Endodermal cell (in vitro differentiated cells): ENCODE measurements at regions not wholly inside any gene's neighbourhood (a gene's known extent, or its start where the extent isn't known, plus 50 kb on each side); places are given as distances from the start of the nearest gene placed in this dataset.

ENCODE experiments used
- DNase-seq: peaks from one replicate; pipeline ENCODE4 v3.0.0-alpha.2; 2017
- H3K27ac ChIP-seq: 2 replicates; pipeline ENCODE4 v1.5.1; 2013; ENCODE audit warnings: mild to moderate bottlenecking, low read depth, low read length, moderate library complexity
- H3K27me3 ChIP-seq: 2 replicates; pipeline ENCODE4 v1.6.1; 2013; ENCODE audit warnings: mild to moderate bottlenecking, low read length, moderate library complexity; ENCODE audit not compliant: insufficient read depth, control insufficient read depth, poor library complexity, severe bottlenecking
- H3K36me3 ChIP-seq: 2 replicates; pipeline ENCODE4 v1.7.0; 2013; ENCODE audit warnings: mild to moderate bottlenecking, low read length, moderate library complexity; ENCODE audit not compliant: control insufficient read depth, insufficient read depth
- H3K4me1 ChIP-seq: one replicate; pipeline ENCODE4 v1.7.0; 2013; ENCODE audit warnings: low read length; ENCODE audit not compliant: control insufficient read depth, insufficient read depth
- H3K4me3 ChIP-seq: 2 replicates; pipeline ENCODE4 v1.5.1; 2013; ENCODE audit warnings: mild to moderate bottlenecking, low read length, moderate library complexity
- H3K9ac ChIP-seq: 2 replicates; pipeline ENCODE4 v1.6.1; 2013; ENCODE audit warnings: mild to moderate bottlenecking, low read length, moderate library complexity; ENCODE audit not compliant: poor library complexity, severe bottlenecking; ENCODE audit errors: extremely low read depth
- H3K9me3 ChIP-seq: 2 replicates; pipeline ENCODE4 v1.6.1; 2013; ENCODE audit warnings: mild to moderate bottlenecking, low read length, moderate library complexity; ENCODE audit not compliant: control insufficient read depth
- H3K27ac Mint-ChIP-seq: 2 replicates; pipeline ENCODE4 v1.8.0; 2020; ENCODE audit warnings: mixed read lengths
- H3K27me3 Mint-ChIP-seq: 2 replicates; pipeline ENCODE4 v1.8.0; 2021; ENCODE audit warnings: mild to moderate bottlenecking, mixed read lengths; ENCODE audit not compliant: insufficient read depth
- H3K36me3 Mint-ChIP-seq: 2 replicates; pipeline ENCODE4 v1.8.0; 2020; ENCODE audit warnings: low read depth, mixed read lengths
- H3K4me1 Mint-ChIP-seq: 2 replicates; pipeline ENCODE4 v1.8.0; 2020; ENCODE audit warnings: mixed read lengths
- H3K4me3 Mint-ChIP-seq: 2 replicates; pipeline ENCODE4 v1.8.0; 2020; ENCODE audit warnings: mild to moderate bottlenecking, moderate library complexity, mixed read lengths
- H3K9me3 Mint-ChIP-seq: 2 replicates; pipeline ENCODE4 v1.8.0; 2020; ENCODE audit warnings: mild to moderate bottlenecking, mixed read lengths
- WGBS, 2 experiments: methylation state at CpG; one replicate each; pipeline versions ENCODE4 v1.1.5 to v1.1.7; 2013; ENCODE audit warnings: missing lambda C conversion rate in 2 of 2, mixed read lengths in 1 of 2; ENCODE audit not compliant: insufficient coverage in 1 of 2, insufficient read length in 1 of 2; 5-methylcytosine and 5-hydroxymethylcytosine counted together
- TF ChIP-seq, protein P1 (sequence below): fragments of 200-600 bp; sonication (generic); conservative IDR thresholded peaks from 2 replicates; pipeline ENCODE4 v1.5.0; 2021; ENCODE audit warnings: antibody characterized with exemption, mild to moderate bottlenecking

DNA sequence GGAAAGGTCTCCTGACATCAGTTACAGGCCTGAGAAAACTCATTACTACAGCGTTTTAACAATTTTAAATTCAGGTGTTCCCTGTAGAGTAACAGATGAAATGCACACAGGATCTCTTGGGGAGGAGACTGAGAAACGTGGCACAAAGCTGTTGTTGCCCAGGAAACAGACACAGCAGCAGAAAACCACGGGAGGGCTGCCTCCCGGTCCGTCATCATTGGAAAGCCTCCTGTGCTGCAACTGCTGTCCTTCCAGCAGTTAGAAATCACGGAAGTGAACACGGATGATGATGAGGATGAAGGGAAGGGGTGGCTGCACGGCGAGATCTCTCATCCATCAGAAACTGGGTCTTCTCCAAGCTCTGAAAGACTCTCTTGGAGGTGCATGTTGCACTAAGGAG, 94.6 kb upstream of the RNF32 start:
- Mint-ChIP-seq H3K4me1 (no peaks in the 10 kb centered on the region), H3K9me3 (no peaks in the 10 kb centered on the region), H3K36me3 (no peaks in the 10 kb centered on the region)

DNA sequence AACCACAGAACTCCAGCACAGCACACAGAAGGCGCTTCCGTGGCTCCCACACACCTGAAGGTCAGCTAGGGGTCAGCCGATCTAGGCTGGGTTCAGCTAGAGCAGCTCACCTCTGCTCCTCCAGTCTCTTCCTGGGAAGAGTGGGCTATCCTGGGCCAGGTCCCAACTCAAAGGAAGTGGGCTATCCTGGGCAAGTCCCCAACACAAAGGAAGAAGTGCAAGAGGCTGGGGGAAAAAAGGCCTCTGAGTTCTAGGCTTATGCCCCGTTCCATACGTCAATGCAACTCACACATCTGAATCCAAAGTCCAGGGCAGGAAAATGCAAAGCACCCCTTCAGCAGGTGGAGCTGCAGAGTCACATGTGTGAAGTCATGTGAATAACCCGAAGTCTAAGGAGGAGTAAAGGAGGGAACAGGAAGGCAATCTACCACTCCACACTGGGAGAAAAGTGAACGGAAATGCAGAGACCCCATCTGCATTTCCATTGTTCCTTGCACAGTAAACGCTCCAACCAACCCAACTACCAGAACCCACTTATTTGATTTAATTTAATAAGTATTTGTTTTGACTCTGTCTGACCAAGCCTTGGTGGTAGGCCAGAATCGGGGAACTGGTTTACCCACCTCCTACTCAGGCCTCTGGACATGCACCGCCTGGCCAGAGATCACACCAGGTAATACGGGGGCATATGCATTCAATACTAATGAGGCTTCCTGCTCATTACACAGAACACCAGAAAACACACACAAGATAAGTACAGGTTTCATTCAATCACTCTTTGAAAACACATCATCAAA, 95.5 kb upstream of the RNF32 start:
- H3K27ac Mint-ChIP-seq = no peak overlapping the region
- no peaks in the 10 kb centered on the region for H3K36me3 Mint-ChIP-seq
- Histone ChIP-seq H3K9me3 (no peaks in the 10 kb centered on the region), H3K4me3 (no peak overlapping the region), H3K27ac (no peak overlapping the region), H3K4me1 (no peaks in the 10 kb centered on the region), H3K27me3 (no peaks in the 10 kb centered on the region), H3K9ac (no peak overlapping the region), H3K36me3 (no peaks in the 10 kb centered on the region)
- WGBS, 2 experiments = 88 to 95% methylated on average over 5 to 11 of the region's 11 CpGs
- no peak for DNase-seq
- TF ChIP-seq, protein P1, sequence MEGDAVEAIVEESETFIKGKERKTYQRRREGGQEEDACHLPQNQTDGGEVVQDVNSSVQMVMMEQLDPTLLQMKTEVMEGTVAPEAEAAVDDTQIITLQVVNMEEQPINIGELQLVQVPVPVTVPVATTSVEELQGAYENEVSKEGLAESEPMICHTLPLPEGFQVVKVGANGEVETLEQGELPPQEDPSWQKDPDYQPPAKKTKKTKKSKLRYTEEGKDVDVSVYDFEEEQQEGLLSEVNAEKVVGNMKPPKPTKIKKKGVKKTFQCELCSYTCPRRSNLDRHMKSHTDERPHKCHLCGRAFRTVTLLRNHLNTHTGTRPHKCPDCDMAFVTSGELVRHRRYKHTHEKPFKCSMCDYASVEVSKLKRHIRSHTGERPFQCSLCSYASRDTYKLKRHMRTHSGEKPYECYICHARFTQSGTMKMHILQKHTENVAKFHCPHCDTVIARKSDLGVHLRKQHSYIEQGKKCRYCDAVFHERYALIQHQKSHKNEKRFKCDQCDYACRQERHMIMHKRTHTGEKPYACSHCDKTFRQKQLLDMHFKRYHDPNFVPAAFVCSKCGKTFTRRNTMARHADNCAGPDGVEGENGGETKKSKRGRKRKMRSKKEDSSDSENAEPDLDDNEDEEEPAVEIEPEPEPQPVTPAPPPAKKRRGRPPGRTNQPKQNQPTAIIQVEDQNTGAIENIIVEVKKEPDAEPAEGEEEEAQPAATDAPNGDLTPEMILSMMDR = no peak
- no peaks in the 10 kb centered on the region for H3K27me3 Mint-ChIP-seq
- no peaks in the 10 kb centered on the region for H3K4me1 Mint-ChIP-seq
- no peak overlapping the region for H3K4me3 Mint-ChIP-seq
- no peaks in the 10 kb centered on the region for H3K9me3 Mint-ChIP-seq

More for the DNA sequence above, 94.6 kb upstream of the RNF32 start:
- H3K9ac ChIP-seq = no peak overlapping the region
- H3K9me3 ChIP-seq = no peaks in the 10 kb centered on the region
- H3K27me3 ChIP-seq = no peaks in the 10 kb centered on the region
- H3K36me3 ChIP-seq = no peaks in the 10 kb centered on the region
- TF ChIP-seq, protein P1 = no peak
- H3K27ac ChIP-seq = no peak overlapping the region
- H3K4me1 ChIP-seq = no peaks in the 10 kb centered on the region
- Mint-ChIP-seq H3K4me3 (no peak overlapping the region), H3K27ac (no peak overlapping the region), H3K27me3 (no peaks in the 10 kb centered on the region)
- DNase-seq = no peak
- H3K4me3 ChIP-seq = no peak overlapping the region
- WGBS, 2 experiments = 78 to 81% methylated on average over 9 of the region's 9 CpGs

DNA sequence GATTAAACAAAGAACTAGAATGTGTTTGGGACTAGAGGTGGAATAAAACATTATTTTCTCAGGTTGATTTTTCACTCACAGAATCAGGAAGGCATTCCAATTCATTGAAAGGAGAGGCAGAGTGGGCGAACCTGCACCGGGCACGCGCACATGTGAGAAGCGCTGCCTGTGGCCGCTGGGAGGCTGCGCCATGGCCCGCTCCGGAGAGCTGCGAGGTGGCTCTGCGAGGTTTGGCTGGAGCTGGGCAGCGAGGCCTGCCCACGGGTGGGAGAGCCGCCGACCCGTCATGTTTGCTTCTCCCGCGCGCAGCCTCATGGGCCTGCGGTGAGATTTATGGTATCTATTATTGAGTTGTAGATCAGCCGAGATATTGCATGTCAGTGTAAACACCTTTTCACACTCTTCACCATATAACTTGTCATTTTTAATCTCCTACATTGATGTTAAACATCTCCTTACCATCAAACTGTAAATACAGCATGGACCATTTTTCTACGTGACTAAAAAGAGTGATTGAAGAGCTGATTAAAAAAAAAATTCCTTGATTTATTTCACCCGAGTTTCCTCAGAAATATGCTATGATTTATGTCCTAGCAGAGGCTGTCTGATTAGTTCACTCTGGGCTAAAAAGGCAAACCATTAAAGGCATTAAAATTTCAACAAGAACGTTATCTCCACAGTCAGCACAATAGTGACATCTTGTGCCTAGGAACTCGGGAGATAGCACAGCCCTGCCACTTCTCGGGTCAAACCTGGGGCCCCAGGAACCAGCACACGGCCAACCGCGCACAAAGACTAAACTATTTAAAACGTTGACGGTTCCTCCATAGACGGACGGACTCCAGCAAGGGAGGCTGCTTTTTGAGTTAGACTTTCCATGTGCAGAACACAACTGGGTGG, 96.6 kb upstream of the RNF32 start:
- Histone ChIP-seq H3K36me3 (no peaks in the 10 kb centered on the region), H3K27ac (no peak overlapping the region), H3K9me3 (no peaks in the 10 kb centered on the region), H3K27me3 (no peaks in the 10 kb centered on the region), H3K4me3 (no peak overlapping the region), H3K4me1 (no peaks in the 10 kb centered on the region), H3K9ac (no peak overlapping the region)
- TF ChIP-seq, protein P1 = no peak
- 92 to 96% methylated on average over 18 to 33 of the region's 33 CpGs for WGBS, 2 experiments
- H3K36me3 Mint-ChIP-seq = no peaks in the 10 kb centered on the region
- no peaks in the 10 kb centered on the region for H3K4me1 Mint-ChIP-seq
- no peak overlapping the region for H3K27ac Mint-ChIP-seq
- H3K27me3 Mint-ChIP-seq = no peaks in the 10 kb centered on the region
- H3K9me3 Mint-ChIP-seq = no peaks in the 10 kb centered on the region
- H3K4me3 Mint-ChIP-seq = no peak overlapping the region
- no peak for DNase-seq
